IMR-90 (cell line): ENCODE measurements at regions not wholly inside any gene's neighbourhood (a gene's known extent, or its start where the extent isn't known, plus 50 kb on each side); places are given as distances from the start of the nearest gene placed in this dataset.

Source experiments
- ATAC-seq: fragments of 200-7000 bp; cut with Tn5 transposase; 2 replicates; pipeline ENCODE4 v1.9.1; 2020; ENCODE audit warnings: low read depth, mild to moderate bottlenecking, moderate library complexity
- BruUV-seq: library from RNA; stranded (reverse); fragments of 400-500 nt; replicated peaks from 2 replicates; lab custom pipeline; 2021; lab: Mats Ljungman, UMichigan
- CTCF ChIA-PET: fragments of 300-600 bp; formaldehyde crosslinking; extraction: SDS; loops from one replicate; lab custom pipeline; 2021; ENCODE audit warnings: antibody characterized with exemption; lab: Yijun Ruan, JAX
- POLR2A ChIA-PET: fragments of 300-600 bp; sonication (Branson Sonifier 250); formaldehyde crosslinking; loops from one replicate; lab custom pipeline; 2022; ENCODE audit warnings: antibody characterized with exemption; ENCODE audit not compliant: unreplicated experiment; lab: Charles Lee
- DNase-seq: peaks from one replicate; pipeline ENCODE4 v3.0.0; 2013
- H2AFZ ChIP-seq: replicated peaks from 2 replicates; pipeline ENCODE3; 2013; ENCODE audit warnings: low read length, mild to moderate bottlenecking; ENCODE audit not compliant: poor library complexity
- H2AK5ac ChIP-seq: 2 replicates; pipeline ENCODE4 v1.6.1; 2013; ENCODE audit warnings: low read depth, low read length, inconsistent platforms
- H2AK9ac ChIP-seq: replicated peaks from 2 replicates; pipeline ENCODE3; 2013; ENCODE audit warnings: mild to moderate bottlenecking, low read depth, low read length, moderate library complexity; ENCODE audit not compliant: poor library complexity
- H2BK120ac ChIP-seq: 2 replicates; pipeline ENCODE4 v1.6.1; 2013; ENCODE audit warnings: low read depth, low read length, inconsistent platforms
- H2BK15ac ChIP-seq: 3 replicates; pipeline ENCODE4 v1.6.1; 2013; ENCODE audit warnings: low read depth, low read length, inconsistent platforms
- H2BK20ac ChIP-seq: 2 replicates; pipeline ENCODE4 v1.6.1; 2013; ENCODE audit warnings: low read depth, mild to moderate bottlenecking, inconsistent platforms, low read length, moderate library complexity
- H2BK5ac ChIP-seq: 2 replicates; pipeline ENCODE4 v1.6.1; 2013; ENCODE audit warnings: mild to moderate bottlenecking, low read depth, low read length, inconsistent platforms; ENCODE audit not compliant: poor library complexity, severe bottlenecking
- H3K14ac ChIP-seq: replicated peaks from 2 replicates; pipeline ENCODE4 v1.6.1; 2013; ENCODE audit warnings: low read depth, low read length, inconsistent platforms
- H3K18ac ChIP-seq: 2 replicates; pipeline ENCODE4 v1.6.1; 2013; ENCODE audit warnings: low read depth, low read length, control low read depth
- H3K23ac ChIP-seq: 2 replicates; pipeline ENCODE4 v1.6.1; 2013; ENCODE audit warnings: low read depth, low read length, inconsistent platforms
- H3K27ac ChIP-seq: 2 replicates; pipeline ENCODE4 v1.5.1; 2013; ENCODE audit warnings: mild to moderate bottlenecking, control low read depth, low read length; ENCODE audit not compliant: insufficient read depth
- H3K27me3 ChIP-seq: 2 replicates; pipeline ENCODE4 v1.6.1; 2013; ENCODE audit warnings: low read length; ENCODE audit not compliant: control insufficient read depth, insufficient read depth
- H3K36me3 ChIP-seq: 2 replicates; pipeline ENCODE4 v1.6.1; 2013; ENCODE audit warnings: low read length, mixed read lengths; ENCODE audit not compliant: control insufficient read depth, insufficient read depth
- H3K4ac ChIP-seq: 2 replicates; pipeline ENCODE4 v1.6.1; 2013; ENCODE audit warnings: low read depth, low read length, inconsistent platforms
- H3K4me1 ChIP-seq: 2 replicates; pipeline ENCODE4 v1.6.1; 2013; ENCODE audit warnings: low read length, mixed read lengths; ENCODE audit not compliant: control insufficient read depth, insufficient read depth
- H3K4me2 ChIP-seq: 2 replicates; pipeline ENCODE4 v1.6.1; 2013; ENCODE audit warnings: low read depth, mild to moderate bottlenecking, control low read depth, low read length, moderate library complexity
- H3K4me3 ChIP-seq: 2 replicates; pipeline ENCODE4 v1.5.1; 2013; ENCODE audit warnings: low read depth, mild to moderate bottlenecking, control low read depth, low read length, moderate library complexity; ENCODE audit not compliant: insufficient read depth
- H3K56ac ChIP-seq: 2 replicates; pipeline ENCODE4 v1.6.1; 2013; ENCODE audit warnings: low read length, inconsistent platforms; ENCODE audit not compliant: insufficient read depth; ENCODE audit errors: extremely low read depth
- H3K79me1 ChIP-seq, 2 experiments: 2 replicates each; pipeline ENCODE4 v1.6.1; 2013; ENCODE audit warnings: low read length in 2 of 2, inconsistent platforms in 1 of 2, low read depth in 1 of 2
- H3K9ac ChIP-seq: 2 replicates; pipeline ENCODE4 v1.6.1; 2013; ENCODE audit warnings: low read depth, low read length, control low read depth
- H3K9me1 ChIP-seq: 2 replicates; pipeline ENCODE4 v1.6.1; 2013; ENCODE audit warnings: low read length, inconsistent platforms; ENCODE audit not compliant: insufficient read depth
- H3K9me3 ChIP-seq: 2 replicates; pipeline ENCODE4 v1.6.1; 2013; ENCODE audit warnings: low read length; ENCODE audit not compliant: control insufficient read depth, insufficient read depth
- H4K20me1 ChIP-seq: 2 replicates; pipeline ENCODE4 v1.6.1; 2013; ENCODE audit warnings: low read length, inconsistent platforms; ENCODE audit not compliant: insufficient read depth
- H4K5ac ChIP-seq: 2 replicates; pipeline ENCODE4 v1.6.1; 2013; ENCODE audit warnings: mild to moderate bottlenecking, low read depth, low read length, control low read depth
- H4K8ac ChIP-seq, 2 experiments: 2 replicates each; pipeline ENCODE4 v1.6.1; 2013; ENCODE audit warnings: low read depth in 2 of 2, low read length in 2 of 2, control low read depth in 1 of 2, inconsistent platforms in 1 of 2
- H4K91ac ChIP-seq: 2 replicates; pipeline ENCODE4 v1.6.1; 2013; ENCODE audit warnings: low read depth, low read length, inconsistent platforms; ENCODE audit not compliant: insufficient read depth
- BHLHE40 ChIP-seq: fragments of 150-350 bp; IDR thresholded peaks from 2 replicates; pipeline ENCODE4 v1.6.1; 2016; ENCODE audit warnings: mild to moderate bottlenecking, low read depth, low read length
- CEBPB ChIP-seq: IDR thresholded peaks from 2 replicates; pipeline ENCODE4 v1.6.1; 2012; ENCODE audit warnings: low read depth, low read length, improper control_type of control experiment
- CHD1 ChIP-seq: IDR thresholded peaks from 2 replicates; pipeline ENCODE4 v1.6.1; 2012; ENCODE audit warnings: low read depth, low read length, improper control_type of control experiment
- CTCF ChIP-seq: conservative IDR thresholded peaks from 2 replicates; pipeline ENCODE4 v1.5.1; 2012; ENCODE audit warnings: mild to moderate bottlenecking, low read depth, low read length, improper control_type of control experiment
- ELK1 ChIP-seq: fragments of 150-350 bp; IDR thresholded peaks from 2 replicates; pipeline ENCODE4 v1.6.1; 2016; ENCODE audit warnings: low read depth, mild to moderate bottlenecking, low read length, moderate library complexity, borderline replicate concordance
- FOS ChIP-seq: fragments of 150-350 bp; IDR thresholded peaks from 2 replicates; pipeline ENCODE4 v1.6.1; 2016; ENCODE audit warnings: low read depth, low read length
- MAFK ChIP-seq: IDR thresholded peaks from 2 replicates; pipeline ENCODE4 v1.6.1; 2012; ENCODE audit warnings: low read depth, low read length, improper control_type of control experiment
- MAZ ChIP-seq: IDR thresholded peaks from 2 replicates; pipeline ENCODE4 v1.6.1; 2012; ENCODE audit warnings: low read depth, mild to moderate bottlenecking, low read length, improper control_type of control experiment, moderate library complexity, borderline replicate concordance
- MXI1 ChIP-seq: IDR thresholded peaks from 2 replicates; pipeline ENCODE4 v1.6.1; 2012; ENCODE audit warnings: low read depth, mild to moderate bottlenecking, low read length, moderate library complexity, borderline replicate concordance
- NFE2L2 ChIP-seq: fragments of 150-350 bp; IDR thresholded peaks from 2 replicates; pipeline ENCODE4 v1.6.1; 2016; ENCODE audit warnings: low read depth, mild to moderate bottlenecking, low read length
- POLR2A ChIP-seq: IDR thresholded peaks from 2 replicates; pipeline ENCODE4 v1.6.1; 2012; ENCODE audit warnings: mild to moderate bottlenecking, low read depth, low read length
- RAD21 ChIP-seq: IDR thresholded peaks from 2 replicates; pipeline ENCODE4 v1.6.1; 2012; ENCODE audit warnings: low read length, improper control_type of control experiment
- RCOR1 ChIP-seq: IDR thresholded peaks from 2 replicates; pipeline ENCODE4 v1.6.1; 2012; ENCODE audit warnings: mild to moderate bottlenecking, low read length, improper control_type of control experiment; ENCODE audit not compliant: insufficient replicate concordance
- RFX5 ChIP-seq: IDR thresholded peaks from 2 replicates; pipeline ENCODE4 v1.8.0; 2012; ENCODE audit warnings: low read depth, mild to moderate bottlenecking, low read length, moderate library complexity
- SMC3 ChIP-seq: fragments of 150-350 bp; IDR thresholded peaks from 2 replicates; pipeline ENCODE4 v1.6.1; 2016; ENCODE audit warnings: low read depth, mild to moderate bottlenecking, antibody characterized with exemption, low read length, moderate library complexity
- USF2 ChIP-seq: fragments of 150-350 bp; IDR thresholded peaks from 2 replicates; pipeline ENCODE4 v1.6.1; 2017; ENCODE audit warnings: mild to moderate bottlenecking, antibody characterized with exemption, low read length, low read depth
- WGBS, 2 experiments: methylation state at CpG; one replicate each; pipeline versions ENCODE4 v1.1.5 to v1.1.7; 2013; ENCODE audit warnings: missing lambda C conversion rate in 2 of 2; ENCODE audit not compliant: insufficient read length in 1 of 2; ENCODE audit errors: extremely low coverage in 2 of 2; 5-methylcytosine and 5-hydroxymethylcytosine counted together
- dilution Hi-C: fragments of 300-500 bp; cut with HindIII; formaldehyde crosslinking; loops from one replicate; pipeline ENCODE4 v1.14.3; 2018; ENCODE audit warnings: low sequenced_read_pairs; ENCODE audit not compliant: unreplicated experiment
- in situ Hi-C: fragments of 300-500 bp; cut with MboI; formaldehyde crosslinking; loops from 3 replicates; pipeline ENCODE4 v1.14.3; 2019; ENCODE audit warnings: low sequenced_read_pairs, inconsistent platforms, mixed read lengths
- intact Hi-C: fragments of 100-400 bp; cut with micrococcal nuclease; formaldehyde crosslinking; loops from 2 replicates; pipeline ENCODE4 v1.10.0; 2022

- Histone ChIP-seq H4K5ac (no peak overlapping the region), H3K4me1 (no peaks in the 10 kb centered on the region), H3K27ac (no peak overlapping the region), H3K23ac (no peak overlapping the region), H3K56ac (no peak overlapping the region), H4K8ac (no peak overlapping the region), H2AK9ac (no peak overlapping the region), H2BK120ac (no peak overlapping the region), H4K20me1 (no peaks in the 10 kb centered on the region), H3K14ac (no peak overlapping the region), H3K18ac (no peak overlapping the region), H3K4ac (no peak overlapping the region), H2AK5ac (no peak overlapping the region), H2BK15ac (no peak overlapping the region), H3K79me1 (no peaks in the 10 kb centered on the region), H3K4me3 (no peak overlapping the region), H2BK5ac (no peak overlapping the region), H3K4me2 (no peak overlapping the region), H3K9ac (no peak overlapping the region), H3K36me3 (no peaks in the 10 kb centered on the region), H2AFZ (no peak overlapping the region), H3K27me3 (no peaks in the 10 kb centered on the region), H3K9me3 (peaks cover 4% of the 10 kb centered on the region; the same call in 1 of the 2 replicates), H4K91ac (no peak overlapping the region), H2BK20ac (no peak overlapping the region), H3K9me1 (no peaks in the 10 kb centered on the region)
- ChIA-PET CTCF (no interaction called here), POLR2A (no interaction called here)
- in situ Hi-C loops (no loop called here), intact Hi-C loops (no loop called here), dilution Hi-C loops (no loop called here)
- no peak for DNase-seq
- BruUV-seq, result no TSS peak
- ATAC-seq, result no peak
- no CpG with 5 or more reads among the region's 5 CpGs for WGBS, 2 experiments
- no peak for TF ChIP-seq FOS
- TF ChIP-seq CHD1, result no peak
- TF ChIP-seq NFE2L2, result no peak
- TF ChIP-seq CEBPB, result no peak
- TF ChIP-seq POLR2A, result no peak
- TF ChIP-seq ELK1, result no peak
- no peak for TF ChIP-seq RAD21
- no peak for TF ChIP-seq RCOR1
- TF ChIP-seq MAFK, result no peak
- no peak for TF ChIP-seq SMC3
- no peak for TF ChIP-seq MXI1
- no peak for TF ChIP-seq USF2
- TF ChIP-seq CTCF, result no peak
- TF ChIP-seq MAZ, result no peak
- no peak for TF ChIP-seq BHLHE40
- no peak for TF ChIP-seq RFX5
Measured at GRCh38 chr18:42527766-42528165, 572.7 kb downstream of the PIK3C3 start.
